HG03175 (cell line): ENCODE measurements at regions not wholly inside any gene's neighbourhood (a gene's known extent, or its start where the extent isn't known, plus 50 kb on each side); places are given as distances from the start of the nearest gene placed in this dataset.
"Not testable (repeated sequence)": the region's sequence is repeated elsewhere in the genome, so short reads cannot be mapped to it uniquely, and the experiment has no call there.

Experiments
- ATAC-seq: cut with Tn5 transposase; IDR thresholded peaks from one replicate; pipeline ENCODE4 v1.9.1; 2021; ENCODE audit warnings: mild to moderate bottlenecking, moderate library complexity; ENCODE audit not compliant: unreplicated experiment

DNA sequence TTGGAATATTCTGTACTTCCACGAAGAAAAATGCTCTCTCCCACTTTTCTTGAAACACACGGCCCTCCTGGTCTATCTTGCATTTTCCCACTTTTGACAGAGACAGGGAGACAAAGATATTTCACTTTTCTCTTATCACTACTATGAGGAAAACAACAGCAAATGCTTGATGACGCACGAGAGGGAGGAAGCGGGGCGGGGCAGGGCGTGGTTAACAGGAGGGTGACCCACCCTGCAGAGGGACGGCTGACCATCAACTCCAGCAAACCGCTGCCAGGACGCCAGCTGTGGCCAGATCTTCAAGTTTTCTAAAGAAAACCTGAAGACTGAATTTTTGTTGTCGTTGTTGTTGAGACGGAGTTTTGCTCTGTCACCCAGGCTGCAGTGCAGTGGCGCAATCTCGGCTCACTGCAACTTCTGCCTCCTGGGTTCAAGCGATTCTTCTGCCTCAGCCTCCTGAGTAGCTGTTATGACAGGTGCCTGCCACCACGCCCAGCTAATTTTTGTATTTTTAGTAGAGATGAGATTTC is 63.8 kb downstream of the NSUN5 start:
- not testable (repeated sequence) for ATAC-seq

GRCh38 chr7:73234994-73235717 is 73.5 kb downstream of the NSUN5 start:
- peak; percentile 87 for ATAC-seq

DNA sequence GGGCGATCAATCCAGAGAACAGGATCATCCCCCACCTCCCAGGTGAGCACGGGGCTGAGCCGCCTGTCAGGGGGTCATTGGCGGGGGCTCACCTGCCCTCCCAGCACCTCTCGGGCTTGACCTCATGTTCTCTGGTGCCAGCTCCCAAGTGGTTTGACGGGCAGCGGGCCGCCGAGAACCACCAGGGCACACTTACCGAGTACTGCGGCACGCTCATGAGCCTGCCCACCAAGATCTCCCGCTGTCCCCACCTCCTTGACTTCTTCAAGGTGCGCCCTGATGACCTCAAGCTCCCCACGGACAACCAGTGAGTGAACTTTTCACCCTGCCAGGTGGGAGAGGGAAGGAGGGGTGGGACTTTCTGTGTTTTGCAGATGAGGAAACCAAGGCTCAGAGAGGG is 82.9 kb downstream of the NSUN5 start:
- not testable (repeated sequence) for ATAC-seq

GRCh38 chr7:73221724-73222123 is 86.9 kb downstream of the NSUN5 start:
- not testable (repeated sequence) for ATAC-seq

- peak; percentile 57 for ATAC-seq
Observed at GRCh38 chr7:73220766-73221370, 87.8 kb downstream of the NSUN5 start.

DNA sequence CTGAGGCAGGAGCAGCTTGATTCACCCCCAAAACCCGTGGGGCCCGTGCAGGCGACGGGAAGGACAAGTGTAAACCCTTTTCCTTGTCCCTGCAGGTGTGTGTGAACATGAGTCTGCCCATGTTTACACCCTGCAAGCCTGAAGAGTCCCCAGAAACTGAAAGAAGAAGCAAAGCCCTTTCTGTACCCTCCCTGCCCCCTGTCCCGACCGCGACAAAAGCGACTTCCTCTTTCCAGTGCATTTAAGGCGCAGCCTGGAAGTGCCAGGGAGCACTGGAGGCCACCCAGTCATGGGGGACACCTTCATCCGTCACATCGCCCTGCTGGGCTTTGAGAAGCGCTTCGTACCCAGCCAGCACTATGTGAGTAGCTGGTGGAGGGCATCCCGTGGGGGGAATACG is 88.3 kb downstream of the NSUN5 start:
- ATAC-seq, result peak; percentile 88

GRCh38 chr7:73218802-73219201 is 89.8 kb downstream of the NSUN5 start:
- ATAC-seq, result not testable (repeated sequence)

DNA sequence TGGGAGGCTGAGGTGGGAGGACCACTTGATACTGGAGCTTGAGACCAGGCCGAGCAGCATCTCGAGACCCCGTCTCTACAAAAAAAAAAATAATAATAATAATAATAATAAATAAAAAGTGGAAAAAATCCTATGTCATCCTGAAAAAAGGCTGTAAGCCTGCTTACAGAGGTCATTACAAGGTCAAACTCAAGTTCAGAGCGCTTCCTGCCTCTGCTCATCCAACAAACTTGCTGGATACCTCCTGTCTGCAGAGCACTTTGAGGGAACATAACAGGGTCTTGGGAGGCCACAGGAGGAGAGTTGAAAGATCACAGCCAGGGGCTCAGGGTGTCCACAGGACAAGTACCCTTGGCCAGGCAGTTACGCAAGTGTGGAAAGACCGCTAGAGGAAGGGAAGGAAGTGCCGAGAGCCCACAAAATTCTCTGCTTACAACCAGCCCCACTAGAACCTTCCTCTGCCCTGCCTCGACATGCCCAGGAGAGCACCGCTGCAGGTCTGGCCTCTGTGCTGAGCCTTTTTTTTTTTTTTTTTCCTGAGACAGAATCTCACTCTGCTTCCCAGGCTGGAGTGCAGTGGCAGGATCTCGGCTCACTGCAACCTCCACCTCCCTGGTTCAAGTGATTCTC is 92.5 kb downstream of the NSUN5 start:
- not testable (repeated sequence) for ATAC-seq

DNA sequence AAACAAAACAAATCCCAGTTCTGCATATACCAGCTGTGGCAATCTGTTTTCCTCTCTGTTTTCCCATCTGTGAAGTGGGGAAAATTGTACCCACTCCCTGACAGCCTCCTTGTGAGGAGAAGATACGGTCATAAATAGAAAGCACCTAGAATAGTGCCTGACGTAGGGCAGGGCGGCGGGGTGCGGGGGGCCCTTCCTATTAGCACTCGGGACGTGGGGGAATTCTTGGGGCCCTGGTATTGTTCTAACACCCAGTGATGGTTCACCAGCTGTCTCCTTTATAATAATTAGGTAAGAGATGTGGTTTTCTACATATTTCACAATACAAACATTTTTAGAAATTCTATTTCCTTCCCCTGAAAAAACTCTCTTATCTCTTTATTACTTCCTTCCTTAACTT is 93.4 kb downstream of the NSUN5 start:
- ATAC-seq, result not testable (repeated sequence)

GRCh38 chr7:73214471-73214870 is 94.2 kb downstream of the NSUN5 start:
- ATAC-seq, result not testable (repeated sequence)

DNA sequence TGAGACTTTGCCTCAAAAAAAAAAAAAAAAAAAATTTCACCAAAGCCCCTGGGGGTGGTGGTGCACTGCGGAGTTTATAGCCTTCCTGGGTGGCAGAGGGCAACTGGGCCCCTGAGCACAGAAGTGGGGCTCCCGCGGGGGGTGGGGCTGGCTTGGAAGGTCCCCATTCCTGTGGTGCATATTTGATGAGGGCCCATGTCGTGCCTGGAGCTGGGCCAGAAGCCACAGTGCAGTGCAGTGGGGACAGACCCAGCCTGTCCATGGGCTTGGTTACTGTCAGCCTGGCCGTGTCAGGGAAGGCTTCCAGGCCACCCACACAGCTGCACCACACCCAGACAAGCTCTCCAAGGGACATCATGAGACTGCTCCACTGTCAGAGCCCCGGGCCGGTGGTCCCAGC is 95.5 kb downstream of the NSUN5 start:
- not testable (repeated sequence) for ATAC-seq

GRCh38 chr7:73205594-73205993 is 103.0 kb downstream of the NSUN5 start:
- ATAC-seq, result not testable (repeated sequence)

DNA sequence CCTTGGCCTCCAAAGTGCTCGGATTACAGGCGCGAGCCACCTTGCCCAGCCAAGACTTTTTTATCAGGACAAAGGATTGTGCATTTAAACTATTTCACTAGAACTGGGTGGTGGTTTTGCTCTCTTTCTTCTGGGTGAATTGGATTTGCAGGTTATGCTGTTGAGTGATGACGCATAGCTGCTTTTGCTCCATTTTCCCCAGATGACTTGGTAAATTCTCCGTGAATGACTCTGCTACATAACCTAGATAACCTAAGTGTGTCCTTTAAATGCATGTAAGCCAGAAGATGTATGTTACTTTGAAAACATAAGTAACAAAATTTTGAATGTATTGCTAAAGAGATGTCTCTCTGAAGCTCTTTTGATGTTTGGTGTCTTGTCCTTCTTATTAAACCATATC is 103.7 kb downstream of the NSUN5 start:
- ATAC-seq, result not testable (repeated sequence)

- ATAC-seq, result not testable (repeated sequence)
Observed at GRCh38 chr7:73203312-73203711, 105.3 kb downstream of the NSUN5 start.

DNA sequence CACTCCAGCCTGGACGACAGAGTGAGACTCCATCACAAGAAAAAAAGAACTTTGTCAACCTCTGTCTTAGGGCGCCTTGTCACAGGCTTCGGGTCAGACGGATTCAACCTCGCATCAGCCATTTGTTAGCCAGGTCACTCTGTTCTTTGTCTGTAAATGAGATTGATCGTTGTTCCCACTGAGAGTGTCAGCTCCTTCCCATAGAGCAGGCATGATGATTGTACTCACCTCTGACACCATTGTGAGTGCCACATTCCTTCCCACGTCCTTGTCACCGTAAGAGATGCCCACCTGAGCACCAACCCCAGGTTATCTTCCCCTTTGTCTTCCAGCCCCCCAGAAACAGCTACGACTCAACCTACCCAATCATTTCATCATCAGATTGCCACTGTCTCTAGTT is 107.4 kb downstream of the NSUN5 start:
- ATAC-seq, result not testable (repeated sequence)

DNA sequence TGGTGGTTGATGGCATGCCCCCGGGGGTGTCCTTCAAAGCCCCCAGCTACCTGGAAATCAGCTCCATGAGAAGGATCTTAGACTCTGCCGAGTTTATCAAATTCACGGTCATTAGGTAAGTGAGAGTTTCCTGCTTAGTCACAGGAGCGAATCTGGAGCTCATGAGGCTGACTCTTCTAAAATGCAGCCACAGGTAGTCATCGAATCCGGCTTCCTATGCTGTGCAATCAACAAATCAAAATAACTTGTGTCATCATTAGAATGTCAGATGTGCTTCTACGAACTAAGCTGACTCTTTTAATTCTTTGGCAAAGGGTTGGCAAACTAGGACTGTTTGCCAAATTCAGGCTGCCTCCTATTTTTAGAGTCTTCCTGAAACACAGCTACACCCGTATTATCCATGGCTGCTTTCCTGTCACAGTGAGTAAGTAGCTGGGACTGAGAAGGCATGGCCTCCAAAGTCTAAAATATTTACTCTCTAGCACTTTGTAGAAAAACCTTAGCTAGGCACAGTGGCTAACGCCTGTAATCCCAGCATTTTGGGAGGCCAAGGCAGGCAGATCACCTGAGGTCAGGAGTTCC is 108.0 kb downstream of the NSUN5 start:
- ATAC-seq, result not testable (repeated sequence)

DNA sequence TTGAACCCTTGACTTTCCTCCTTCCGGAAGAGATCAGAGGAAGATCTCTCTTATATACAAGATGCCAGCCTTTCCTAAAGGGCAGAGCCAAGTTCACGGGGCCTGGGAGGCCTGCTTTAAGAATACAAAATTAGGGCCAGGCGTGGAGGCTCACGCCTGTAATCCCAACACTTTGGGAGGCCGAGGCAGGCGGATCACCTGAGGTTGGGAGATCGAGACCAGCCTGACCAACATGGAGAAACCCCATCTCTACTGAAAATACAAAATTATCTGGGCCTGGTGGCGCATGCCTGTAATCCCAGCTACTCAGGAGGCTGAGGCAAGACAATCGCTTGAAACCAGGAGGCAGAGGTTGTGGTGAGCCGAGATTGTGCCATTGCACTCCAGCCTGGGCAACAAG is 108.2 kb upstream of the SPDYE9 start:
- ATAC-seq, result not testable (repeated sequence)

- not testable (repeated sequence) for ATAC-seq
Observed at GRCh38 chr7:73190483-73191155, 104.8 kb upstream of the SPDYE9 start.

GRCh38 chr7:73188287-73188686 is 102.4 kb upstream of the SPDYE9 start:
- not testable (repeated sequence) for ATAC-seq

GRCh38 chr7:73186589-73187309 is 100.9 kb upstream of the SPDYE9 start:
- not testable (repeated sequence) for ATAC-seq
